Adrenal gland (tissue), 5 donors: ENCODE measurements at regions not wholly inside any gene's neighbourhood (a gene's known extent, or its start where the extent isn't known, plus 50 kb on each side); places are given as distances from the start of the nearest gene placed in this dataset.

Experiments used
- CTCF ChIP-seq, 6 experiments: fragments of 450-650 bp in 4 of 6; fragments of 200-600 bp in 2 of 6; sonication (generic) in 1 of 6; IDR thresholded peaks; 1 replicate in 5 of 6; 2 replicates in 1 of 6; pipeline versions ENCODE4 v1.5.1 to v1.8.0; 2016 to 2021; ENCODE audit warnings: antibody characterized with exemption in 6 of 6, mild to moderate bottlenecking in 2 of 6, moderate library complexity in 1 of 6
- POLR2A ChIP-seq, 2 donors: fragments of 450-650 bp; IDR thresholded peaks; one replicate each; pipeline ENCODE4 v1.6.1; 2017; ENCODE audit warnings: antibody characterized with exemption in 2 of 2, mild to moderate bottlenecking in 2 of 2, moderate library complexity in 1 of 2
- donor health status: DM: no; HTN: no; CAD: no.

GRCh38 chr12:29980304-29980703 lies 196.6 kb upstream of the TMTC1 start:
- TF ChIP-seq CTCF (IDR thresholded peaks at IDR 0.05) (no peak), POLR2A (IDR thresholded peaks at IDR 0.05) (no peak)
